Progenitor cell of endocrine pancreas (in vitro differentiated cells): ENCODE measurements at regions not wholly inside any gene's neighbourhood (a gene's known extent, or its start where the extent isn't known, plus 50 kb on each side); places are given as distances from the start of the nearest gene placed in this dataset.

Source experiments
- DNase-seq: peaks from one replicate; pipeline ENCODE4 v3.0.0; 2021; ENCODE audit warnings: low spot score; ENCODE audit not compliant: unreplicated experiment
- H3K27ac Mint-ChIP-seq: 2 replicates; pipeline ENCODE4 v1.8.0; 2021; ENCODE audit warnings: mild to moderate bottlenecking, moderate library complexity, mixed read lengths
- H3K27me3 Mint-ChIP-seq: 2 replicates; pipeline ENCODE4 v1.8.0; 2021; ENCODE audit warnings: mixed read lengths
- H3K36me3 Mint-ChIP-seq: 2 replicates; pipeline ENCODE4 v1.8.0; 2022; ENCODE audit warnings: mixed read lengths; ENCODE audit not compliant: insufficient read depth
- H3K4me1 Mint-ChIP-seq: 2 replicates; pipeline ENCODE4 v1.8.0; 2021; ENCODE audit warnings: low read depth, mixed read lengths
- H3K4me3 Mint-ChIP-seq: 2 replicates; pipeline ENCODE4 v1.8.0; 2021; ENCODE audit warnings: low read depth, mild to moderate bottlenecking, moderate library complexity, mixed read lengths
- H3K9me3 Mint-ChIP-seq: 2 replicates; pipeline ENCODE4 v1.8.0; 2021; ENCODE audit warnings: low read depth, mixed read lengths
- CTCF ChIP-seq: fragments of 200-600 bp; sonication (generic); IDR thresholded peaks from one replicate; pipeline ENCODE4 v1.5.0; 2021; ENCODE audit warnings: antibody characterized with exemption, mild to moderate bottlenecking; ENCODE audit not compliant: unreplicated experiment

DNA sequence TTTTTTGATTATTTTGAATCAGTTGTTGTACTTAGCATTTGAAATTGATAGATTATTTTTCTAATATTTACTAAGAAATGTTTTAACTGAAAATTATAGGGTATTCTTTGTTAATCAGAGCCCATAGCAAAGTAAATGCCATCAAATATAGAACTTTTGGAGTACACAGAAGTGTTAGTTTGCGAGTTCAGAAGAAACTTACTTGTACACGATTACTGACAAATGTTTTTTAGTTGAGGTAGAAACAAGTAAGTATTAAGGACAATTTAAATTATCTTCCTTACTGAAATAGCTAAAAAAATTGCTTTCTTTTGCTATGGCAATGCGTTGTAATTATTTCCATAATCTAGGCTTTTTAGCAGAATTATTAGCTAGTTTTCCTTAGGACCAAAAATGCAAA lies 692.2 kb downstream of the USP25 start:
- H3K27me3 Mint-ChIP-seq, result no peaks in the 10 kb centered on the region
- H3K9me3 Mint-ChIP-seq, result no peaks in the 10 kb centered on the region
- DNase-seq, result no peak
- H3K4me3 Mint-ChIP-seq, result no peak overlapping the region
- TF ChIP-seq CTCF, result no peak
- no peaks in the 10 kb centered on the region for H3K36me3 Mint-ChIP-seq
- H3K27ac Mint-ChIP-seq, result no peak overlapping the region
- peaks cover 6% of the 10 kb centered on the region for H3K4me1 Mint-ChIP-seq

GRCh38 chr21:16422702-16423101 lies 692.9 kb downstream of the USP25 start:
- no peak for DNase-seq
- H3K27me3 Mint-ChIP-seq, result no peaks in the 10 kb centered on the region
- no peaks in the 10 kb centered on the region for H3K36me3 Mint-ChIP-seq
- no peak for TF ChIP-seq CTCF
- H3K9me3 Mint-ChIP-seq, result no peaks in the 10 kb centered on the region
- H3K4me3 Mint-ChIP-seq, result no peak overlapping the region
- peaks cover 6% of the 10 kb centered on the region for H3K4me1 Mint-ChIP-seq
- no peak overlapping the region for H3K27ac Mint-ChIP-seq

- H3K27me3 Mint-ChIP-seq, result no peaks in the 10 kb centered on the region
- H3K4me3 Mint-ChIP-seq, result no peak overlapping the region
- no peaks in the 10 kb centered on the region for H3K9me3 Mint-ChIP-seq
- no peaks in the 10 kb centered on the region for H3K36me3 Mint-ChIP-seq
- no peak for TF ChIP-seq CTCF
- H3K27ac Mint-ChIP-seq, result no peak overlapping the region
- peaks cover 6% of the 10 kb centered on the region for H3K4me1 Mint-ChIP-seq
- no peak for DNase-seq
These were observed 694.1 kb downstream of the USP25 start for GRCh38 chr21:16423921-16424320.

- no peak overlapping the region for H3K4me3 Mint-ChIP-seq
These were observed 694.6 kb downstream of the USP25 start for GRCh38 chr21:16424331-16424751.

GRCh38 chr21:16425376-16425775 lies 695.6 kb downstream of the USP25 start:
- Mint-ChIP-seq H3K4me1 (peaks cover 2% of the 10 kb centered on the region), H3K27me3 (no peaks in the 10 kb centered on the region), H3K9me3 (no peaks in the 10 kb centered on the region), H3K36me3 (no peaks in the 10 kb centered on the region), H3K27ac (no peak overlapping the region), H3K4me3 (no peak overlapping the region)
- no peak for DNase-seq
- TF ChIP-seq CTCF, result no peak

More at GRCh38 chr21:16424331-16424751, 694.6 kb downstream of the USP25 start:
- Mint-ChIP-seq H3K27me3 (no peaks in the 10 kb centered on the region), H3K4me1 (peaks cover 6% of the 10 kb centered on the region), H3K27ac (no peak overlapping the region), H3K36me3 (no peaks in the 10 kb centered on the region), H3K9me3 (no peaks in the 10 kb centered on the region)
- no peak for TF ChIP-seq CTCF
- DNase-seq, result no peak
